ENCODE measurements at regions not wholly inside any gene's neighbourhood (a gene's known extent, or its start where the extent isn't known, plus 50 kb on each side); places are given as distances from the start of the nearest gene placed in this dataset.

DNA sequence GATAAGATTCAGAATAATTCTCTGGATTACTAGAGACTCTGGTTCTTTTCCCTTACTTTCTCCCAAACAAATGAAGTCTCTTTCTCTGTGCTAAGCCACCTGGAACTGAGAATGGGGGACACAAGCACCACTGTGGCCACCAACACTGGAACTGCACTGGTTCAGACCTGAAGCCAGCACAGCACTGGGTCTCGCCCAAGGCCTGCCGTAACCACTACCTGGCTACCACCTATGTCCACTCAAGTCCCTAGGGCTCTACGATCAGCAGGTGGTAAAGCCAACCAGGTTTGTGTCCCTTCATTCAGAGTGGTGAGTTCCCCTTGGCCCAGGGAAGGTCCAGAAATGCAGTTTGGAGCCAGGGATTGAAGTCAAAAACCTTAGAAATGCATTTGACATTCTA is 626.2 kb downstream of the DIAPH3 start:
- ChIA-PET POLR2A (no interaction called here), CTCF (no interaction called here)
- no peak for DNase-seq (ENCODE audit: extremely low spot score)
- TF ChIP-seq, protein P1, sequence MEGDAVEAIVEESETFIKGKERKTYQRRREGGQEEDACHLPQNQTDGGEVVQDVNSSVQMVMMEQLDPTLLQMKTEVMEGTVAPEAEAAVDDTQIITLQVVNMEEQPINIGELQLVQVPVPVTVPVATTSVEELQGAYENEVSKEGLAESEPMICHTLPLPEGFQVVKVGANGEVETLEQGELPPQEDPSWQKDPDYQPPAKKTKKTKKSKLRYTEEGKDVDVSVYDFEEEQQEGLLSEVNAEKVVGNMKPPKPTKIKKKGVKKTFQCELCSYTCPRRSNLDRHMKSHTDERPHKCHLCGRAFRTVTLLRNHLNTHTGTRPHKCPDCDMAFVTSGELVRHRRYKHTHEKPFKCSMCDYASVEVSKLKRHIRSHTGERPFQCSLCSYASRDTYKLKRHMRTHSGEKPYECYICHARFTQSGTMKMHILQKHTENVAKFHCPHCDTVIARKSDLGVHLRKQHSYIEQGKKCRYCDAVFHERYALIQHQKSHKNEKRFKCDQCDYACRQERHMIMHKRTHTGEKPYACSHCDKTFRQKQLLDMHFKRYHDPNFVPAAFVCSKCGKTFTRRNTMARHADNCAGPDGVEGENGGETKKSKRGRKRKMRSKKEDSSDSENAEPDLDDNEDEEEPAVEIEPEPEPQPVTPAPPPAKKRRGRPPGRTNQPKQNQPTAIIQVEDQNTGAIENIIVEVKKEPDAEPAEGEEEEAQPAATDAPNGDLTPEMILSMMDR (IDR thresholded peaks at IDR 0.05; ENCODE audit: control extremely low read depth, extremely low read depth, low read depth, missing control alignments): no peak

DNA sequence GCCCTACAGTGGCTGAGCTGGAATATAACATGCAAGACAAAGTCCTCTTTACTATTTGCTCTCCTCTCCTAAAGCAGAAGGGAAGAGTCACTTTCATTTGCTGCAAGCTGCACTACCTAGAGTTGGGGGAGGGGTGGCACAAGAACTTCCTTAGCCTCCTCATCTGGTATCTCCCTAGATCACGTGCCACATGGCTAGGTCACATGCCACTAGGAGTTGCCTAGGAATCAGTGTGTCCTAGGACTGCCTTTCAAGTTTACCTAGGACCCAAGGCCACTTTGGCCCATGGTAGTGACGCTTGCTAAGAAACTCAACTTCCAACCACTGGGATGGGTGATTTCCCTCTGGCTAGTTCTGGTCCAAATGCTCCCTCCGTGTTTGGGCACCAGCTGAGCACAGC is 625.2 kb downstream of the DIAPH3 start:
- TF ChIP-seq, protein P1 (IDR thresholded peaks at IDR 0.05; ENCODE audit: control extremely low read depth, extremely low read depth, low read depth, missing control alignments): no peak
- ChIA-PET POLR2A (no interaction called here), CTCF (no interaction called here)
- DNase-seq (ENCODE audit: extremely low spot score): no peak

DNA sequence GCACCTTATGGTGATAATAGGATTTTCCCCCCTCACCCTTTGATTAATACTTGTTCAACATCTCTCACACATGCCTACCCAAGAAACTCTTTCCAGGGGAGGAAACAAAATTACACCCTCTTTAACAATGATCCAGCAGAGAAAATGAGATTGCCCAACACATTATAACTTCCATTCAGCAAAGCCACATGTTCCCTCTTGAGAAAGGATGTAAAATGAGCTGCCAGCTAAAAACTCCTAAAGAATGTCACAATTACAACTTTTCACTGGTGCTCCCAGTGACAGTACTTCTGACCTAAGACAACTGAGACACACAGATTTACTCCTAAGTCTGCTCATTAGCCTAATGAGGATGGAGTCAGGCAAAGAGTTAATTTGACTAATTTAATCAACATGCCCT is 621.4 kb downstream of the DIAPH3 start:
- DNase-seq (ENCODE audit: extremely low spot score): no peak
- ChIA-PET POLR2A (no interaction called here), CTCF (interaction anchor here (1.0 kb wide), 1 partner anchor 42 kb away, joined by 3 read pairs; no protein-coding TSS in a partner anchor)
- TF ChIP-seq, protein P1 (IDR thresholded peaks at IDR 0.05; ENCODE audit: control extremely low read depth, extremely low read depth, low read depth, missing control alignments): no peak

DNA sequence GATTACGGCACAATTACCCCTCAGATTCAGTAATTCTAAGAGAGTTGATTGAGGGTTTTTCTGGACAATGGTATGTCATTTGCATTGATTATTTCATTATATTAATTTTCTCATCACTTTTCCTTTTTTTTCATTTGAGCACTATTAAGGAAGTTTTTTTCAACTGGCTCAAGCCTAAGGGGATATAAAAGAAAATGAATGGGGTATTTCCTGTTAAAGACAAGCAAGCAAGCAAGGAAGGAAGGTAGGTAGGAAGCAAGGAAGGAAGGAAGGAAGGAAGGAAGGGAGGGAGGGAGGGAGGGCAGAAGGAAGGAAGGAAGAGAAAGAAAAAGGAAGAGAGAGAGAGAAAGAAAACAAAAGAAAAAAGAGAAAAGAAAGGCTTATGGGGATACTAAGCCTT is 620.3 kb downstream of the DIAPH3 start:
- ChIA-PET POLR2A (no interaction called here), CTCF (no interaction called here)
- DNase-seq (ENCODE audit: extremely low spot score): no peak
- TF ChIP-seq, protein P1 (IDR thresholded peaks at IDR 0.05; ENCODE audit: control extremely low read depth, extremely low read depth, low read depth, missing control alignments): no peak

DNA sequence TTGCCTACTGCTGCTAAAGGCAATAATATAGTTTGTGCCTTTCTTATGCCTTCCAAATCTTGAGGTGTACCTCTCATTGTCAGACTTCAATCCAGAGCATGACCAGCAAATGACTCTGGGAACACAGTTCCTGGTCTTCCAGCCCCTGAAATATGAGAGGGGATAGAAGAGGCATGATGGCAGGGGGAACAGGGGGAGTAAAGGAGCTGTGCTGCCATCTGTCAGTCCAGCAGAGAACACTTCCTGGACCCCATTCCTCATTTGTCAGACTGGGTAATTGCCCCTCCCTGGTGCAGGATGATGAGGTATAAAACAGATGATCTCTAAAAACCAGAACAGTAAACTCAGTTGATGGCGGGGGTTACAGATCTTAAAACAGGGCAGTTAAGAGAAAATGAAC is 618.7 kb downstream of the DIAPH3 start:
- POLR2A ChIA-PET: no interaction called here
- CTCF ChIA-PET: interaction anchor here (0.7 to 1.3 kb wide), 2 partner anchors 8 to 18 kb away, joined by 3 to 5 read pairs; no protein-coding TSS in a partner anchor
- DNase-seq (ENCODE audit: extremely low spot score): no peak
- TF ChIP-seq, protein P1 (IDR thresholded peaks at IDR 0.05; ENCODE audit: control extremely low read depth, extremely low read depth, low read depth, missing control alignments): no peak

DNA sequence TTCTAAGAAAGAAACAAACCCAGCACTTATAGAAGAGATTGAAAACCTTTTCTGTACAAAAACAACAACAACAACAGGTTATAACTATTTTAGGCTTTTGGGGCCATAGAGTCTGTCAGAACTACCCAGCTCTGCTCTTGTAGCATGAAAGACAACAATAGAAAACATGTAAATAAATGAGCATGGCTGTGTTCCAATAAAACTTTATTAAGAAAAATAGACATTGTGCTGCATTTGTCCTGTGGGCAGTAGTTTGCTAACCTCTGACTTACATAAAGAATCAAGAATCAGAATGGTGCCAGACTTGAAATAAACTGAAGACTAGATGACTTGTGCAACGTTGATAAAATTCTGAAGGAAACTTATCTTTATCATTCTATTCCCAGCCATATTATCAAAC is 617.5 kb downstream of the DIAPH3 start:
- TF ChIP-seq, protein P1 (IDR thresholded peaks at IDR 0.05; ENCODE audit: control extremely low read depth, extremely low read depth, low read depth, missing control alignments): no peak
- DNase-seq (ENCODE audit: extremely low spot score): no peak
- ChIA-PET CTCF (no interaction called here), POLR2A (no interaction called here)

DNA sequence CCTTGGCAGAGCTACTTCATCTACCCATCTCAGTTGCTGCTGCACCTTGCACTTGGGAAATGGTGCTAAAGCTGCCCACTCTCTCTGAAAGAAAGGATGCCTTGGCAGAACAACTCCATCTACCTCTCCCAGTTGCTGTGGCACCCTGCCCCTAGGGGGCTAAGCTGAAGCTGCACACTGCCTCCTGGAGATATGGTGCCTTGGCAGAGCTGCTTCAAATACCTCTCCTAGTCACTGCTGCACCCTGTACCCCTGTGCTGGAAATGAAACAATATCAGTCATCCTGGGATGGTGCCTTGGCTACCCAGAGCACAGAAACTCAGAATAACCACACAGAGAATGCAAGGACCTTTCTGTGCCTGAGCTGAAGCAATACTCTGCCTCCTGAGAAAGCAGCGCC is 615.8 kb downstream of the DIAPH3 start:
- DNase-seq (ENCODE audit: extremely low spot score): no peak
- POLR2A ChIA-PET: no interaction called here
- CTCF ChIA-PET: no interaction called here
- TF ChIP-seq, protein P1 (IDR thresholded peaks at IDR 0.05; ENCODE audit: control extremely low read depth, extremely low read depth, low read depth, missing control alignments): no peak
